HG02840 (cell line): ENCODE measurements at regions not wholly inside any gene's neighbourhood (a gene's known extent, or its start where the extent isn't known, plus 50 kb on each side); places are given as distances from the start of the nearest gene placed in this dataset.

Source experiments
- ATAC-seq: cut with Tn5 transposase; IDR thresholded peaks from one replicate; pipeline ENCODE4 v1.9.1; 2021; ENCODE audit warnings: mild to moderate bottlenecking, moderate library complexity, moderate number of reproducible peaks; ENCODE audit not compliant: unreplicated experiment, low FRiP score

GRCh38 chr13:71090990-71091389, 776.0 kb downstream of the DACH1 start:
- ATAC-seq, result no peak

GRCh38 chr13:71089056-71089455, 777.9 kb downstream of the DACH1 start:
- ATAC-seq, result no peak

GRCh38 chr13:71087432-71087831, 779.6 kb downstream of the DACH1 start:
- no peak for ATAC-seq

GRCh38 chr13:71087006-71087405, 780.0 kb downstream of the DACH1 start:
- no peak for ATAC-seq

DNA sequence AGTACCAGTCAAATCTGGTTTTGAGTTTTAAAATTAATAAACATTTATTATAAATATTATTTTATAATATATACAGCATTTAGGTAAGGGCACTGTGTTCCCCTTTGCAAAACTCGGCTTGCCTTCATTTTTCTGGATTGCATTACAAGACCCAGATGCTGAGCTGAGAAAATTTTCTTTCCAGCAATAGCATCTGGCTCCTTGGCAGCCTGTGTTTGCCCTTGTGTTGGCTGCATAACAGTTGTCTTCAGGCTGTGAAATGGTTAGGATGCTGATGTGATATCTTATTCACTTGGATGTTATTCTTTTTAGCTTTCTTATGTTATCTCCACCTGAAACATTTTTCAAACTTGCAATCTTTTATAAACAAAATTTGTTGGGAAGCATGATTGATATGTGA, 784.4 kb downstream of the DACH1 start:
- no peak for ATAC-seq

GRCh38 chr13:71079638-71080037, 787.4 kb downstream of the DACH1 start:
- ATAC-seq, result no peak

DNA sequence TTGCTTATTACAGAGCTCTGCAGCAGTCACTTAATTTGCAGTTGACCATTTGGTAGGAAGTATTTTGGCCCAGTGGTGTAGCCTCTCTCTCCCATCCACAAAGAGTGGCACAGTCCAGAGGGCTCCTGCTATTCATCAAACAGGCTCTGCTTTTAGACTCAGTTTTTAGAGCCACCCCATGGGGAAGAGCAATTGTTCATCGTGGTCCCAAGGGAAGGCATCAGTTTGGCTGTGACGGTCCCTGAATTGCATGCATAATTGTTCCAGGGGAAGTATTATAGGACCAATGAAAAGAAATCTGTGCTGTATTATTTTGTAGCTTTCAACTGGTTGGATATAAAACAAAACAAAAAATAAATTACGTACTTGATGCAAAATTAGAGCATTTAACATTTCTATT, 799.0 kb downstream of the DACH1 start:
- ATAC-seq, result no peak

DNA sequence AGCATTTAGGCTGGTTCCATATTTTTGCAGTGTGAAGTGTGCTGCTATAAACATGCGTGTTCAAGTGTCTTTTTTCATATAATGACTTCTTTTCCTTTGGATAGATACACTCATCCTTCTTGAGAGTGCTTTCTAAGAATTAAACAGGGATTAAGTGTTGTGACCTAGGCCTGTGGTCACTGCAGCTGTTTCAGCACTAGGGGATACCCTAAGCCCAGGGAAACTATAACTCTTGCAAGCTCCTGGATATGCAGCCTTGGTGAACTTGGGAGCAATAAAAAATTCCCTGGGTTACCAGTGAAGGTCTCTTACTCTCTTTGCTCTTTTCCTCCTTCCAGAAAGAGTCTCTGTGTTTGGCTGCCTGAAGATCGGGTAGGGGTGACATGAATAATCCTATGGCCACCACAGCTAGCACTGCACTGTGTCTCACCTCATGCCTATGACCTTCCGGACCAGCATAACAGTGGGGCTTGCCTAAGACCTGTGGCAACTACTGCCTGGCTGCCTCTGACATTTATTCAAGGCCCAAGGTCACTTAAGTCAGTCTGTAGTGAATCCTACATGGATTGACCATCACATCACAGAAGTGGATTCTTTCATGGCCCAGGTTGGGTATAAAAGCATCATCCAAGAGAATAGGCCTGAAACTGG, 799.7 kb downstream of the DACH1 start:
- ATAC-seq, result no peak

- no peak for ATAC-seq
Observed at GRCh38 chr13:71056581-71056980, 810.4 kb downstream of the DACH1 start.

GRCh38 chr13:71055644-71056043, 811.4 kb downstream of the DACH1 start:
- no peak for ATAC-seq

- no peak for ATAC-seq
Observed at GRCh38 chr13:71055047-71055446, 812.0 kb downstream of the DACH1 start.

GRCh38 chr13:71054358-71054757, 812.6 kb downstream of the DACH1 start:
- ATAC-seq, result no peak

DNA sequence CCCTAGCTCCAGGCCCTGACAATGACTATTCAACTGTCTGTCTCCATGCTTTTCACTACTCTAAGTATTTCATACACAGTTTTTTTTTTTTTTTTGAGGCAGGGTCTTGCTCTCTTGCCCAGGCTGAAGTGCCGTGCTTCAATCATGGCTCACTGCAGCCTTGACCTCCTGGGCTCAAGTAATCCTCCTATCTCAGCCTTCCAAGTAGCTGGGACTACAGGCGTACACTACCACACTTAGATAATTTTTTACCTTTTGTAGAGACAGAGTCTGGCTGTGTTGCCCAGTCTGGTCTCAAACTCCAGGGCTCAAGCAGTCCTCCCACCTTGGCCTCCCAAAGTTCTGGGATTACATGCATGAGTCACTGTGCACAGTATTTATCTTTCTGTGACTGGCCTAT, 815.4 kb downstream of the DACH1 start:
- no peak for ATAC-seq

DNA sequence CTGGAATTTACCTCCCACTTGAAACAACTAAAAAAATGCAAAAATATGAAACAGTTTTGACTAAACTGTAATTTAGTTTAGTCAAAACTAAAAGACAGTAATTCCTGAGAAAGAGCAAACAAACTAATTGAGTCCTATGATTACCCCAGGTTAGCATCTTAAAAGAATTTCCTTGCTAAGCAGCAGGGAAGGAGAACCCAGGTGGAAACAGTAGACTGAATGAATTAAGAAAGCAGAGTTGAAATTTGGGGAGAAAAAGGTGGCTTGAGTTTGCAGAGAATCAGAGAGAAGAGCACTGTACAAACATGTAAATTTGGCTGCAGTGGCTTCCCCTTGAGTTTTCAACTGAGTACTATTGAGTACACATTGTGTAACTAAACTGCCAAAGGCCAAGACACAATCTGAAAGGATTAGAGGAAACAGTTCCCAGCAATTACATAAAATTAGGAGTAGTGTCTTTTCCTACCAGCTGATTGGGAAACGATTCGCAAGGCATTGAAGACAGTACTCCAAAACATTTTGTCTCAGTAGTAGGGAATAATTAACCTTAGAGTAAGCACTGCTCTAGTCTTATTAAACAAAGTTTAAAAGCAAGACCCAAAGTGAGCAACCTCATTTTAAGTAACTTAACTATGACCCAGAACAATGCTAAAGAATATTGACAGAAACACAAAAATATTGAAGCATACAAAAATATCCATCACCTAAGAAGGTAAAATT, 820.5 kb downstream of the DACH1 start:
- no peak for ATAC-seq

DNA sequence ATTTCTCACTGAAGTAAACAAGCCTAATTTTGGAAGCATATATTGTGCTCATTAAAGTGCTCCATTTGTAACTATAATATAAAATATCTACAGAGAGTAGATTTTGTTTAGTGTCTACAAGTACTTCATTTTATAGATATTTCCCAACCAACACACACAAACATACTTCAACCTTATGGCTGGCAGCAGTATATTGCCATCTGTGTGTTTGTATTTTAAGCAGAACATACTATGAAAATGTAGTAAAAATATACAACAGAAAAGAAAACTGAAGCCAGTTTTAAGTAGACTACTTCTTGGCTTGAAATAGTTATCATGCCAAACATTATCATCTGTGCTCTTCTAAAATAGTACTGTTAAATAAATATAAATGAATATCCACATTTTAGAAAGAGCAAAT, 821.9 kb downstream of the DACH1 start:
- no peak for ATAC-seq

DNA sequence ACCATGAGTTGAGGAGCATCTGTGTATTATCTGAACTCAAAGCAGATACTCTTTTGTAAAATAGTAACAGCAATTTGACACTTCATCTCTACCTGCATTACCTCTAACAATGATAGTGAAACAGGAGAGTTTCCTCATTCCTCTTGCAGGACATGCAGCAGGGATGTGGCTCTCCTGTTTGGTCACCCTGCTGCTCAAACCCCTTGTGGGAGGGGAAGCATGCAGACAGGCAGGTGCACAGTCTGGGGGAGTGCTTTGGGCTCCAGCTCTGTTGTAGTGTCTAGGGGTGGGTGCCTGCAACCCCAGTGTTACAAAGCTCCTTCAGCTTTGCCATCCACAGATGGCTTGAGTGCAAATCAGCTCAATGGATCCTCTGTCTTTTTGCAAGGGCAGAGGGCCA, 827.6 kb downstream of the DACH1 start:
- ATAC-seq, result no peak

GRCh38 chr13:71034018-71034417, 833.0 kb downstream of the DACH1 start:
- no peak for ATAC-seq

DNA sequence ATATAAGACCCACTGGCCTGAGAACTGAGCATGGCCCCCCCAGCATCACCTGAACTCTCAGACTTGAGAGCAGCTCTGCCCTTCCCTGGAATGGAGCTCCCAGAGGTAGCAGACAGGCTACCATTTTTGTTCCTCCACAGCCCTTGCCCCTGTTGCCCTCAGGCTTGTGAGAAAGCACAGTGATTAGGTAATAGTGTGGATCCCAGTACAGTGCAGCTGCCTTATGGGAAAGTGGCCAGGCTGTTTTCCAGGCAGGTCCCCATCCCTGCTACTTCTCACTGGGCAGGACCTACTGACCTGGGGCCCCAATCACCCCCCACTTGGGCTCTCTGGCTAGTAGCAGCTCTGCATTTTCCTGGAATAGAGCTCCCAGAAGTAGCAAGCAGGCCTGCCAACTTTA, 834.0 kb downstream of the DACH1 start:
- ATAC-seq, result no peak

DNA sequence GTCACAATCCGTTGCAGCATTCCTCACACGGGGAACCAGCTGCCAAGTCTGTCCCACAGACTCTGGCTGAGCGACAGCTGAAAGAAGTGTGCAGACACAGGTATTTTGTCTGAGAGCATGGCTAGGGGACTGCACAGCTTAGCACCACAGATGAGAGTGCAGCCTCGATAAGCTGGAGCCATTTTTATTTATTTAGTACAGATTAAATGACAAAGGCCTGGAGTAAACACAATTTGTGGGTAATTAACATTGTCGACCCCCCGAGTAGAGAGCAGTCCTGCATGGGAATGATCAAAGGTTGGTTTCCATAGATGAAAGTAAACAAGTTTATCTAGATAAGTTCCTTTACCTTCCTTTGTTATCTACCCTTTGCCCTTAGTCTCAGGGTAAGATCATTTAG, 836.2 kb downstream of the DACH1 start:
- no peak for ATAC-seq

DNA sequence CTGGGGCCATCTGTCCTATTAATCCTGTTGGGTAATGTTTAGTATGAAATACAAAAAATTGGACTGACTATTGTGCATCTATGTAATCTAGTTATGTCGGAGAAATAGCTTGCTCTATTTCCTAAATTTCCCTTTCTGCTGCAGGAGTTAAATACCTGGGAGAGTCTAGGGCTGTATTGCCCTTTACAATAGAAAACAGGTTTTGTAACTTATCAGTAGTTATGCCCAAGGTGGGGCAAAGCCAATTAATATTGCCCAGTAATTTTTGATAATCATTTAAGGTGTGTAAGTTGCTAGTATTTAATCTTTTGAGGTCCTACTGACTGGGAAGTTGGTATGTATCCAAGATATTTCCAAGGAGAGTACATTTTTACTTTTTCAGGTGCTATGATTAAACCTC, 838.1 kb downstream of the DACH1 start:
- no peak for ATAC-seq

GRCh38 chr13:71021825-71022422, 845.1 kb downstream of the DACH1 start:
- no peak for ATAC-seq

DNA sequence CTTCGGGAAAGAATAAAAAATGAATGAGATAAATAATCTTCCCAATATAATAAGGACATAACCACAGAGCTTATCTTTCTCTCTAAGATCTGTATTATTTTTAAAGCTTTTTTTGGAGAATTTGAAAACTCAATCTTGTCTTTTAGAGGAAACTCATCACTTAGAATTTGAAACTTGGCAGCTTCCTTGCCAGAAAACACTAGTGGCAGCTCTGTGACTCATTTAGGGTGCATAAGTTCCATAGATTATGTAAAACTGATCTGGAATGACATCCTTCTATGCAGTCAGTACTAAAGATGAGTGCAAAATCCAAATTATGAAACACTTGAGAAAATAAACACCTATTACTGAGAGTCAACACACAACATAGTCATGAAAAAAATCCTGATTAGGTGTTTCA, 848.0 kb downstream of the DACH1 start:
- no peak for ATAC-seq
